Esophagus squamous epithelium (tissue), 5 donors: ENCODE measurements at regions not wholly inside any gene's neighbourhood (a gene's known extent, or its start where the extent isn't known, plus 50 kb on each side); places are given as distances from the start of the nearest gene placed in this dataset.
"Not testable (repeated sequence)": the region's sequence is repeated elsewhere in the genome, so short reads cannot be mapped to it uniquely, and the experiment has no call there.

Experiments used
- DNase-seq: peaks from one replicate; lab custom pipeline; 2025; lab: John Stamatoyannopoulos, UW
- H3K27ac ChIP-seq, 4 donors: fragments of 200-600 bp; sonication (generic); one replicate each; pipeline ENCODE4 v1.5.1; 2016 to 2019; ENCODE audit warnings: mild to moderate bottlenecking in 1 of 4
- H3K27me3 ChIP-seq, 4 donors: fragments of 200-600 bp; sonication (generic); 1 replicate in 3 of 4; 2 replicates in 1 of 4; pipeline versions ENCODE4 v1.5.1 to v1.6.0; 2017 to 2021; ENCODE audit warnings: antibody characterized with exemption in 1 of 4
- H3K36me3 ChIP-seq, 3 donors: fragments of 200-600 bp; sonication (generic); one replicate each; pipeline ENCODE4 v1.5.1; 2016 to 2019
- H3K4me1 ChIP-seq, 3 donors: fragments of 200-600 bp; sonication (generic); one replicate each; pipeline ENCODE4 v1.5.1; 2017 to 2019
- H3K4me3 ChIP-seq, 4 donors: fragments of 200-600 bp; sonication (generic); 1 replicate in 3 of 4; 2 replicates in 1 of 4; pipeline ENCODE4 v1.5.1; 2016 to 2019; ENCODE audit warnings: mild to moderate bottlenecking in 2 of 4, moderate library complexity in 1 of 4
- H3K9me3 ChIP-seq, 3 donors: fragments of 200-600 bp; sonication (generic); one replicate each; pipeline ENCODE4 v1.5.1; 2016 to 2019
- CTCF ChIP-seq, 6 experiments: fragments of 450-650 bp in 4 of 6; fragments of 200-600 bp in 2 of 6; sonication (generic) in 2 of 6; IDR thresholded peaks; one replicate each; pipeline ENCODE4 v1.5.1; 2016 to 2019; ENCODE audit warnings: antibody characterized with exemption in 6 of 6, mild to moderate bottlenecking in 4 of 6, moderate library complexity in 4 of 6
- POLR2A ChIP-seq, 4 donors: fragments of 450-650 bp; IDR thresholded peaks; one replicate each; pipeline ENCODE4 v1.6.1; 2017; ENCODE audit warnings: antibody characterized with exemption in 4 of 4, mild to moderate bottlenecking in 4 of 4, moderate library complexity in 3 of 4
- WGBS, 2 donors: methylation state at CpG; one replicate each; pipeline ENCODE4 v1.1.5; 2018; 5-methylcytosine and 5-hydroxymethylcytosine counted together
- intact Hi-C: fragments of 100-400 bp; cut with DNase I; formaldehyde crosslinking; loops from one replicate; pipeline ENCODE4 v1.15.0; 2022
- donor health status: DM: yes; HTN: yes; CAD: no.

GRCh38 chr14:27642251-27642866 is 1044.5 kb upstream of the NOVA1 start:
- no peak for DNase-seq
- Histone ChIP-seq H3K4me1 (no peaks in the 10 kb centered on the region), H3K36me3 (no peaks in the 10 kb centered on the region), H3K4me3 (no peak overlapping the region), H3K27me3 (no peaks in the 10 kb centered on the region), H3K27ac (no peak overlapping the region), H3K9me3 (peaks cover 0 to 9% (median 0%) of the 10 kb centered on the region in 3 donors)
- TF ChIP-seq CTCF (IDR thresholded peaks at IDR 0.05), result no peak
- TF ChIP-seq POLR2A (IDR thresholded peaks at IDR 0.05), result no peak
- 86 to 87% methylated on average over 1 of the region's 1 CpG for WGBS, 2 donors
- intact Hi-C loops, result no loop called here

GRCh38 chr14:27660683-27661082 is 1062.8 kb upstream of the NOVA1 start:
- no peak overlapping the region for H3K27ac ChIP-seq
- no peaks in the 10 kb centered on the region for H3K36me3 ChIP-seq
- no peaks in the 10 kb centered on the region for H3K4me1 ChIP-seq
- TF ChIP-seq POLR2A (IDR thresholded peaks at IDR 0.05) (no peak), CTCF (IDR thresholded peaks at IDR 0.05) (no peak)
- no peaks in the 10 kb centered on the region for H3K9me3 ChIP-seq
- DNase-seq, result no peak
- 27 to 38% methylated on average over 1 of the region's 1 CpG for WGBS, 2 donors
- intact Hi-C loops, result no loop called here
- no peak overlapping the region for H3K4me3 ChIP-seq
- no peaks in the 10 kb centered on the region for H3K27me3 ChIP-seq

GRCh38 chr14:27668531-27668930 is 1070.7 kb upstream of the NOVA1 start:
- Histone ChIP-seq H3K9me3 (no peaks in the 10 kb centered on the region), H3K4me3 (no peak overlapping the region)

GRCh38 chr14:27672047-27672446 is 1074.2 kb upstream of the NOVA1 start:
- WGBS, 2 donors, result 70 to 82% methylated on average over 3 of the region's 3 CpGs
- no peak overlapping the region for H3K27ac ChIP-seq
- no peak for DNase-seq
- H3K4me3 ChIP-seq, result no peak overlapping the region
- H3K27me3 ChIP-seq, result no peaks in the 10 kb centered on the region
- H3K36me3 ChIP-seq, result no peaks in the 10 kb centered on the region
- H3K4me1 ChIP-seq, result no peaks in the 10 kb centered on the region
- no peaks in the 10 kb centered on the region for H3K9me3 ChIP-seq
- intact Hi-C loops, result no loop called here
- TF ChIP-seq CTCF (IDR thresholded peaks at IDR 0.05) (no peak), POLR2A (IDR thresholded peaks at IDR 0.05) (no peak)

More at GRCh38 chr14:27668531-27668930, 1070.7 kb upstream of the NOVA1 start:
- Histone ChIP-seq H3K27me3 (no peaks in the 10 kb centered on the region), H3K4me1 (no peaks in the 10 kb centered on the region), H3K27ac (no peak overlapping the region), H3K36me3 (no peaks in the 10 kb centered on the region)
- intact Hi-C loops, result no loop called here
- TF ChIP-seq POLR2A (IDR thresholded peaks at IDR 0.05) (no peak), CTCF (IDR thresholded peaks at IDR 0.05) (no peak)
- DNase-seq, result no peak

- H3K9me3 ChIP-seq, DNase-seq, H3K27ac ChIP-seq, H3K27me3 ChIP-seq, H3K36me3 ChIP-seq, H3K4me3 ChIP-seq, intact Hi-C loops, H3K4me1 ChIP-seq: not testable (repeated sequence)
- 86 to 87% methylated on average over 8 to 11 of the region's 30 CpGs for WGBS, 2 donors
Observed at GRCh38 chr14:27672811-27673737, 1075.2 kb upstream of the NOVA1 start.
